GM18517 (cell line): ENCODE measurements at regions not wholly inside any gene's neighbourhood (a gene's known extent, or its start where the extent isn't known, plus 50 kb on each side); places are given as distances from the start of the nearest gene placed in this dataset.

ENCODE experiments used
- ATAC-seq: cut with Tn5 transposase; IDR thresholded peaks from one replicate; pipeline ENCODE4 v1.9.1; 2021; ENCODE audit warnings: mild to moderate bottlenecking, moderate library complexity; ENCODE audit not compliant: unreplicated experiment

- no peak for ATAC-seq
Measured at GRCh38 chr4:156503119-156503518, 468.5 kb downstream of the PDGFC start.

GRCh38 chr4:156501962-156502361 lies 469.6 kb downstream of the PDGFC start:
- ATAC-seq = no peak

GRCh38 chr4:156499684-156500083 lies 471.9 kb downstream of the PDGFC start:
- ATAC-seq = no peak

GRCh38 chr4:156497486-156497885 lies 474.1 kb downstream of the PDGFC start:
- ATAC-seq = no peak

GRCh38 chr4:156496797-156497196 lies 474.8 kb downstream of the PDGFC start:
- ATAC-seq = no peak

- ATAC-seq = no peak
Measured at GRCh38 chr4:156495836-156496235, 475.8 kb downstream of the PDGFC start.

GRCh38 chr4:156495091-156495490 lies 476.5 kb downstream of the PDGFC start:
- ATAC-seq = no peak

- no peak for ATAC-seq
Measured at GRCh38 chr4:156493858-156494257, 477.7 kb downstream of the PDGFC start.

- ATAC-seq = no peak
Measured at GRCh38 chr4:156487107-156487506, 484.5 kb downstream of the PDGFC start.

GRCh38 chr4:156481845-156482244 lies 489.8 kb downstream of the PDGFC start:
- no peak for ATAC-seq

- no peak for ATAC-seq
Measured at GRCh38 chr4:156477636-156478035, 494.0 kb downstream of the PDGFC start.

- no peak for ATAC-seq
Measured at GRCh38 chr4:156476359-156476758, 495.2 kb downstream of the PDGFC start.

GRCh38 chr4:156475322-156475721 lies 496.3 kb downstream of the PDGFC start:
- ATAC-seq = no peak

- no peak for ATAC-seq
Measured at GRCh38 chr4:156473151-156473550, 498.4 kb downstream of the PDGFC start.

- ATAC-seq = no peak
Measured at GRCh38 chr4:156472624-156473023, 499.0 kb downstream of the PDGFC start.

- no peak for ATAC-seq
Measured at GRCh38 chr4:156459584-156459983, 505.9 kb upstream of the CTSO start.

GRCh38 chr4:156456830-156457229 lies 503.2 kb upstream of the CTSO start:
- ATAC-seq = no peak

GRCh38 chr4:156443488-156443887 lies 489.8 kb upstream of the CTSO start:
- no peak for ATAC-seq

GRCh38 chr4:156442912-156443311 lies 489.2 kb upstream of the CTSO start:
- no peak for ATAC-seq

- no peak for ATAC-seq
Measured at GRCh38 chr4:156439576-156440200, 486.0 kb upstream of the CTSO start.

GRCh38 chr4:156437666-156438065 lies 484.0 kb upstream of the CTSO start:
- no peak for ATAC-seq

GRCh38 chr4:156422576-156422975 lies 468.9 kb upstream of the CTSO start:
- ATAC-seq = no peak

GRCh38 chr4:156420623-156421022 lies 467.0 kb upstream of the CTSO start:
- ATAC-seq = no peak
